ENCODE measurements at regions not wholly inside any gene's neighbourhood (a gene's known extent, or its start where the extent isn't known, plus 50 kb on each side); places are given as distances from the start of the nearest gene placed in this dataset.

- no peak for TF ChIP-seq CTCF (IDR thresholded peaks at IDR 0.05; ENCODE audit: extremely low read depth, missing control alignments)
- DNase-seq (ENCODE audit: low spot score) = no peak
These were observed 446.8 kb upstream of the DPH6 start for GRCh38 chr15:35992791-35993190.

DNA sequence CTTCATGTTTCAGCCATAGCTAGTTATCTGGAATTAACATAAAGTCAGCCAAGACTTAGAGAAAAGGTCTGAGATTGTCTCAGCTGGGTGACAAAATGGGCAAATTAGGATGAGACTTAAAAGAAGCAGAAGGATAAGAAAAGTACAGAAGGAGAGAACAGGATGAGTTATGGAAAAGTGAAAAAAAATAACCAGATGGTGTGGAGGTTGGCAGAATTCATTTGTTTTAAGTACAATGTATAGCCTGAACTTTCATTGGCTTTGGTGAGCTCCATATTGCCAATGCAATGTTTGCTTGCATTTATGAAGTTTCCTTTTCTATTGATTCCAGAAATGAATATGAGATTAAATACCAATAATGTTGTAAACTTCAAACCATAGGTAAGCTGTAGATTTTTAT lies 447.2 kb upstream of the DPH6 start:
- DNase-seq (ENCODE audit: low spot score) = no peak
- TF ChIP-seq CTCF (IDR thresholded peaks at IDR 0.05; ENCODE audit: extremely low read depth, missing control alignments) = no peak

GRCh38 chr15:35994876-35995275 lies 448.9 kb upstream of the DPH6 start:
- no peak for TF ChIP-seq CTCF (IDR thresholded peaks at IDR 0.05; ENCODE audit: extremely low read depth, missing control alignments)

GRCh38 chr15:35998663-35999602 lies 453.0 kb upstream of the DPH6 start:
- TF ChIP-seq CTCF (IDR thresholded peaks at IDR 0.05; ENCODE audit: extremely low read depth, missing control alignments) = no peak
- no peak for DNase-seq (ENCODE audit: low spot score)

More at GRCh38 chr15:35994876-35995275, 448.9 kb upstream of the DPH6 start:
- DNase-seq (ENCODE audit: low spot score) = no peak

GRCh38 chr15:36004891-36005490 lies 459.0 kb upstream of the DPH6 start:
- TF ChIP-seq CTCF (IDR thresholded peaks at IDR 0.05; ENCODE audit: extremely low read depth, missing control alignments) = no peak
- DNase-seq (ENCODE audit: low spot score) = no peak

DNA sequence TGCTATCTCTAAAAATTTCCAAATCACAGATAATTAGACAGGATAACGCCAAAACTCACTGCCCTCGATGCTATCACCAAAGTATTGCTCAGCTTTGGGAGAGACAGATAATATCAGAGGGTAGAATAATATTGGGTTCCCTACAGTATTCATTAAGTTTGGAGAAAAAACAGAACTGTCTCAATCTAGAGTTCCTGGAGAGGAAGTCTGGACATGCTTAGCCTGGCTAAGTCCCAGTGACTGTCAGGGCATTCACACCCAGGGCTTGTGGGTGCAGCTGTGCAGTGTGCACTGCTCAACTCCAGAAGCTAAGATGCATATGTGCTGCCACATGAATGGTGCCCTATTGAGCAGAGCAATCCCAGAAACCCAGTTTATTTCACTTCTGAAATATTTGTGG lies 459.6 kb upstream of the DPH6 start:
- DNase-seq (ENCODE audit: low spot score) = no peak

More for the DNA sequence above, 459.6 kb upstream of the DPH6 start:
- no peak for TF ChIP-seq CTCF (IDR thresholded peaks at IDR 0.05; ENCODE audit: extremely low read depth, missing control alignments)

Measured in GM20000 (cell line).